ENCODE measurements at regions not wholly inside any gene's neighbourhood (a gene's known extent, or its start where the extent isn't known, plus 50 kb on each side); places are given as distances from the start of the nearest gene placed in this dataset.

GRCh38 chr9:87427851-87428506, 69.7 kb upstream of the DAPK1 start:
- no peak for DNase-seq (ENCODE audit: unreplicated experiment)
- ChIA-PET POLR2A (no interaction called here), CTCF (no interaction called here)
- Mint-ChIP-seq H3K27me3 (ENCODE audit: insufficient read depth, unreplicated experiment) (no peaks in the 10 kb centered on the region), H3K36me3 (ENCODE audit: insufficient read depth, unreplicated experiment) (no peaks in the 10 kb centered on the region), H3K9me3 (ENCODE audit: unreplicated experiment) (peaks cover 15% of the 10 kb centered on the region), H3K4me1 (ENCODE audit: insufficient read depth, unreplicated experiment) (no peaks in the 10 kb centered on the region), H3K4me3 (ENCODE audit: unreplicated experiment) (no peak overlapping the region), H3K27ac (ENCODE audit: low read depth, unreplicated experiment) (no peak overlapping the region)
- no TSS peak for BruUV-seq (replicated peaks)
- intact Hi-C loops (cut with micrococcal nuclease) = no loop called here
- no peak for TF ChIP-seq CTCF (IDR thresholded peaks at IDR 0.05; ENCODE audit: unreplicated experiment)

GRCh38 chr9:87428659-87429058, 69.0 kb upstream of the DAPK1 start:
- no peaks in the 10 kb centered on the region for H3K36me3 Mint-ChIP-seq (ENCODE audit: insufficient read depth, unreplicated experiment)
- H3K4me3 Mint-ChIP-seq (ENCODE audit: unreplicated experiment) = no peak overlapping the region
- ChIA-PET POLR2A (no interaction called here), CTCF (no interaction called here)
- intact Hi-C loops (cut with micrococcal nuclease) = no loop called here
- no peak for TF ChIP-seq CTCF (IDR thresholded peaks at IDR 0.05; ENCODE audit: unreplicated experiment)
- DNase-seq (ENCODE audit: unreplicated experiment) = no peak
- no peaks in the 10 kb centered on the region for H3K4me1 Mint-ChIP-seq (ENCODE audit: insufficient read depth, unreplicated experiment)
- H3K27ac Mint-ChIP-seq (ENCODE audit: low read depth, unreplicated experiment) = no peak overlapping the region
- no TSS peak for BruUV-seq (replicated peaks)
- no peaks in the 10 kb centered on the region for H3K27me3 Mint-ChIP-seq (ENCODE audit: insufficient read depth, unreplicated experiment)
- peaks cover 15% of the 10 kb centered on the region for H3K9me3 Mint-ChIP-seq (ENCODE audit: unreplicated experiment)

- CTCF ChIA-PET = no interaction called here
These were observed 65.8 kb upstream of the DAPK1 start for GRCh38 chr9:87431837-87432236.

GRCh38 chr9:87433853-87434252, 63.8 kb upstream of the DAPK1 start:
- Mint-ChIP-seq H3K27me3 (ENCODE audit: insufficient read depth, unreplicated experiment) (no peaks in the 10 kb centered on the region), H3K27ac (ENCODE audit: low read depth, unreplicated experiment) (no peak overlapping the region), H3K9me3 (ENCODE audit: unreplicated experiment) (no peaks in the 10 kb centered on the region), H3K4me3 (ENCODE audit: unreplicated experiment) (no peak overlapping the region), H3K36me3 (ENCODE audit: insufficient read depth, unreplicated experiment) (no peaks in the 10 kb centered on the region), H3K4me1 (ENCODE audit: insufficient read depth, unreplicated experiment) (no peaks in the 10 kb centered on the region)
- POLR2A ChIA-PET = interaction anchor here (0.7 to 1.4 kb wide), 4 partner anchors 11 to 90 kb away, joined by 3 to 5 read pairs (median 4); no protein-coding TSS in a partner anchor
- BruUV-seq (replicated peaks) = no TSS peak
- CTCF ChIA-PET = interaction anchor here (1.0 kb wide), 1 partner anchor 64 kb away, joined by 3 read pairs; the partner anchor contains the start of gene DAPK1
- no peak for DNase-seq (ENCODE audit: unreplicated experiment)
- intact Hi-C loops (cut with micrococcal nuclease) = no loop called here
- TF ChIP-seq CTCF (IDR thresholded peaks at IDR 0.05; ENCODE audit: unreplicated experiment) = no peak

More at GRCh38 chr9:87431837-87432236, 65.8 kb upstream of the DAPK1 start:
- Mint-ChIP-seq H3K4me3 (ENCODE audit: unreplicated experiment) (no peak overlapping the region), H3K27me3 (ENCODE audit: insufficient read depth, unreplicated experiment) (no peaks in the 10 kb centered on the region), H3K36me3 (ENCODE audit: insufficient read depth, unreplicated experiment) (no peaks in the 10 kb centered on the region), H3K4me1 (ENCODE audit: insufficient read depth, unreplicated experiment) (no peaks in the 10 kb centered on the region), H3K27ac (ENCODE audit: low read depth, unreplicated experiment) (no peak overlapping the region), H3K9me3 (ENCODE audit: unreplicated experiment) (no peaks in the 10 kb centered on the region)
- TF ChIP-seq CTCF (IDR thresholded peaks at IDR 0.05; ENCODE audit: unreplicated experiment) = no peak
- POLR2A ChIA-PET = no interaction called here
- intact Hi-C loops (cut with micrococcal nuclease) = no loop called here
- no peak for DNase-seq (ENCODE audit: unreplicated experiment)
- BruUV-seq (replicated peaks) = no TSS peak
